HFF-Myc (cell line): ENCODE measurements at regions not wholly inside any gene's neighbourhood (a gene's known extent, or its start where the extent isn't known, plus 50 kb on each side); places are given as distances from the start of the nearest gene placed in this dataset.
"Not testable (repeated sequence)": the region's sequence is repeated elsewhere in the genome, so short reads cannot be mapped to it uniquely, and the experiment has no call there.

Experiments used
- DNase-seq: peaks from one replicate; pipeline ENCODE4 v3.0.0-alpha.2; 2011; ENCODE audit warnings: low read depth; ENCODE audit errors: extremely low read depth
- H3K4me3 ChIP-seq: replicated peaks from 2 replicates; pipeline ENCODE4 v1.5.1; 2011; ENCODE audit warnings: low read depth, mild to moderate bottlenecking, control low read depth, low read length
- CTCF ChIP-seq: IDR thresholded peaks from 2 replicates; pipeline ENCODE4 v1.5.1; 2012; ENCODE audit warnings: mild to moderate bottlenecking, low read depth, low read length, control low read depth; ENCODE audit errors: missing control alignments

- no peak overlapping the region for H3K4me3 ChIP-seq
- no peak for TF ChIP-seq CTCF
- DNase-seq, result no peak
Measured at GRCh38 chr4:3628868-3629175, 96.6 kb upstream of the LRPAP1 start.

GRCh38 chr4:3627967-3628867 lies 96.0 kb upstream of the LRPAP1 start:
- not testable (repeated sequence) for DNase-seq

GRCh38 chr4:3627456-3627855 lies 95.2 kb upstream of the LRPAP1 start:
- DNase-seq, H3K4me3 ChIP-seq: not testable (repeated sequence)

More at GRCh38 chr4:3627967-3628867, 96.0 kb upstream of the LRPAP1 start:
- not testable (repeated sequence) for H3K4me3 ChIP-seq

- DNase-seq, result not testable (repeated sequence)
Measured at GRCh38 chr4:3626131-3626884, 94.1 kb upstream of the LRPAP1 start.

GRCh38 chr4:3625286-3625875 lies 93.2 kb upstream of the LRPAP1 start:
- not testable (repeated sequence) for H3K4me3 ChIP-seq, DNase-seq

More at GRCh38 chr4:3626131-3626884, 94.1 kb upstream of the LRPAP1 start:
- not testable (repeated sequence) for H3K4me3 ChIP-seq

GRCh38 chr4:3623809-3624329 lies 91.6 kb upstream of the LRPAP1 start:
- not testable (repeated sequence) for H3K4me3 ChIP-seq, DNase-seq

GRCh38 chr4:3623106-3623505 lies 90.9 kb upstream of the LRPAP1 start:
- no peak for DNase-seq
- H3K4me3 ChIP-seq, result no peak overlapping the region
- TF ChIP-seq CTCF, result no peak

- DNase-seq, H3K4me3 ChIP-seq: not testable (repeated sequence)
Measured at GRCh38 chr4:3620365-3620764, 88.1 kb upstream of the LRPAP1 start.

GRCh38 chr4:3619698-3620097 lies 87.5 kb upstream of the LRPAP1 start:
- DNase-seq, H3K4me3 ChIP-seq: not testable (repeated sequence)

GRCh38 chr4:3618341-3618740 lies 86.1 kb upstream of the LRPAP1 start:
- DNase-seq, H3K4me3 ChIP-seq: not testable (repeated sequence)
